ENCODE measurements at regions not wholly inside any gene's neighbourhood (a gene's known extent, or its start where the extent isn't known, plus 50 kb on each side); places are given as distances from the start of the nearest gene placed in this dataset.

- TF ChIP-seq POLR2A (IDR thresholded peaks at IDR 0.05; ENCODE audit: low read depth, low read length) (no peak), TAF1 (IDR thresholded peaks at IDR 0.05; ENCODE audit: low read depth, low read length) (no peak), POLR2AphosphoS5 (IDR thresholded peaks at IDR 0.05; ENCODE audit: low read depth, low read length) (no peak), POU2F2 (IDR thresholded peaks at IDR 0.05; ENCODE audit: low read depth, low read length) (no peak), SPI1 (IDR thresholded peaks at IDR 0.05; ENCODE audit: low read depth, low read length) (no peak)
Measured at GRCh38 chr3:166351461-166351860, 514.2 kb upstream of the BCHE start.
